Endodermal cell (in vitro differentiated cells): ENCODE measurements at regions not wholly inside any gene's neighbourhood (a gene's known extent, or its start where the extent isn't known, plus 50 kb on each side); places are given as distances from the start of the nearest gene placed in this dataset.

ENCODE experiments used
- DNase-seq: peaks from one replicate; pipeline ENCODE4 v3.0.0-alpha.2; 2017
- H3K27ac ChIP-seq: 2 replicates; pipeline ENCODE4 v1.5.1; 2013; ENCODE audit warnings: mild to moderate bottlenecking, low read depth, low read length, moderate library complexity
- H3K27me3 ChIP-seq: 2 replicates; pipeline ENCODE4 v1.6.1; 2013; ENCODE audit warnings: mild to moderate bottlenecking, low read length, moderate library complexity; ENCODE audit not compliant: insufficient read depth, control insufficient read depth, poor library complexity, severe bottlenecking
- H3K36me3 ChIP-seq: 2 replicates; pipeline ENCODE4 v1.7.0; 2013; ENCODE audit warnings: mild to moderate bottlenecking, low read length, moderate library complexity; ENCODE audit not compliant: control insufficient read depth, insufficient read depth
- H3K4me1 ChIP-seq: one replicate; pipeline ENCODE4 v1.7.0; 2013; ENCODE audit warnings: low read length; ENCODE audit not compliant: control insufficient read depth, insufficient read depth
- H3K4me3 ChIP-seq: 2 replicates; pipeline ENCODE4 v1.5.1; 2013; ENCODE audit warnings: mild to moderate bottlenecking, low read length, moderate library complexity
- H3K9ac ChIP-seq: 2 replicates; pipeline ENCODE4 v1.6.1; 2013; ENCODE audit warnings: mild to moderate bottlenecking, low read length, moderate library complexity; ENCODE audit not compliant: poor library complexity, severe bottlenecking; ENCODE audit errors: extremely low read depth
- H3K9me3 ChIP-seq: 2 replicates; pipeline ENCODE4 v1.6.1; 2013; ENCODE audit warnings: mild to moderate bottlenecking, low read length, moderate library complexity; ENCODE audit not compliant: control insufficient read depth
- H3K27ac Mint-ChIP-seq: 2 replicates; pipeline ENCODE4 v1.8.0; 2020; ENCODE audit warnings: mixed read lengths
- H3K27me3 Mint-ChIP-seq: 2 replicates; pipeline ENCODE4 v1.8.0; 2021; ENCODE audit warnings: mild to moderate bottlenecking, mixed read lengths; ENCODE audit not compliant: insufficient read depth
- H3K36me3 Mint-ChIP-seq: 2 replicates; pipeline ENCODE4 v1.8.0; 2020; ENCODE audit warnings: low read depth, mixed read lengths
- H3K4me1 Mint-ChIP-seq: 2 replicates; pipeline ENCODE4 v1.8.0; 2020; ENCODE audit warnings: mixed read lengths
- H3K4me3 Mint-ChIP-seq: 2 replicates; pipeline ENCODE4 v1.8.0; 2020; ENCODE audit warnings: mild to moderate bottlenecking, moderate library complexity, mixed read lengths
- H3K9me3 Mint-ChIP-seq: 2 replicates; pipeline ENCODE4 v1.8.0; 2020; ENCODE audit warnings: mild to moderate bottlenecking, mixed read lengths
- CTCF ChIP-seq: fragments of 200-600 bp; sonication (generic); conservative IDR thresholded peaks from 2 replicates; pipeline ENCODE4 v1.5.0; 2021; ENCODE audit warnings: antibody characterized with exemption, mild to moderate bottlenecking
- WGBS, 2 experiments: methylation state at CpG; one replicate each; pipeline versions ENCODE4 v1.1.5 to v1.1.7; 2013; ENCODE audit warnings: missing lambda C conversion rate in 2 of 2, mixed read lengths in 1 of 2; ENCODE audit not compliant: insufficient coverage in 1 of 2, insufficient read length in 1 of 2; 5-methylcytosine and 5-hydroxymethylcytosine counted together

- no peaks in the 10 kb centered on the region for H3K9me3 ChIP-seq
- H3K4me3 ChIP-seq = no peak overlapping the region
- Mint-ChIP-seq H3K36me3 (no peaks in the 10 kb centered on the region), H3K27me3 (peaks cover 31% of the 10 kb centered on the region), H3K9me3 (no peaks in the 10 kb centered on the region), H3K4me1 (peaks cover 50% of the 10 kb centered on the region), H3K27ac (no peak overlapping the region), H3K4me3 (no peak overlapping the region)
- H3K36me3 ChIP-seq = no peaks in the 10 kb centered on the region
- no peak for DNase-seq
- peaks cover 27% of the 10 kb centered on the region for H3K4me1 ChIP-seq
- H3K27me3 ChIP-seq = peaks cover 14% of the 10 kb centered on the region
- no peak overlapping the region for H3K9ac ChIP-seq
- TF ChIP-seq CTCF = no peak
- H3K27ac ChIP-seq = no peak overlapping the region
- 60 to 85% methylated on average over 1 of the region's 1 CpG for WGBS, 2 experiments
Observed at GRCh38 chr2:41950666-41950960, 97.2 kb upstream of the PKDCC start.

- H3K27ac ChIP-seq = no peak overlapping the region
- H3K9me3 ChIP-seq = no peaks in the 10 kb centered on the region
- Mint-ChIP-seq H3K9me3 (no peaks in the 10 kb centered on the region), H3K27ac (no peak overlapping the region), H3K4me1 (peaks cover 21% of the 10 kb centered on the region), H3K4me3 (no peak overlapping the region), H3K36me3 (no peaks in the 10 kb centered on the region), H3K27me3 (peaks cover 33% of the 10 kb centered on the region)
- TF ChIP-seq CTCF = no peak
- H3K9ac ChIP-seq = no peak overlapping the region
- peaks cover 14% of the 10 kb centered on the region for H3K4me1 ChIP-seq
- H3K4me3 ChIP-seq = no peak overlapping the region
- no peaks in the 10 kb centered on the region for H3K36me3 ChIP-seq
- 92% methylated on average over 9 to 16 of the region's 16 CpGs for WGBS, 2 experiments
- no peak for DNase-seq
- peaks cover 27% of the 10 kb centered on the region for H3K27me3 ChIP-seq
Observed at GRCh38 chr2:41954304-41955291, 93.2 kb upstream of the PKDCC start.

- WGBS, 2 experiments = 94 to 97% methylated on average over 4 to 5 of the region's 5 CpGs
Observed at GRCh38 chr2:41955316-41956043, 92.3 kb upstream of the PKDCC start.

More at GRCh38 chr2:41955316-41956043, 92.3 kb upstream of the PKDCC start:
- peaks cover 7% of the 10 kb centered on the region for H3K4me1 ChIP-seq
- H3K9ac ChIP-seq = no peak overlapping the region
- Mint-ChIP-seq H3K4me3 (no peak overlapping the region), H3K9me3 (no peaks in the 10 kb centered on the region), H3K36me3 (no peaks in the 10 kb centered on the region), H3K27me3 (peaks cover 35% of the 10 kb centered on the region), H3K27ac (no peak overlapping the region), H3K4me1 (peaks cover 15% of the 10 kb centered on the region)
- no peaks in the 10 kb centered on the region for H3K36me3 ChIP-seq
- no peak for DNase-seq
- H3K27me3 ChIP-seq = peaks cover 25% of the 10 kb centered on the region
- no peaks in the 10 kb centered on the region for H3K9me3 ChIP-seq
- no peak overlapping the region for H3K4me3 ChIP-seq
- TF ChIP-seq CTCF = no peak
- no peak overlapping the region for H3K27ac ChIP-seq
